ENCODE measurements at regions not wholly inside any gene's neighbourhood (a gene's known extent, or its start where the extent isn't known, plus 50 kb on each side); places are given as distances from the start of the nearest gene placed in this dataset.
"Not testable (repeated sequence)": the region's sequence is repeated elsewhere in the genome, so short reads cannot be mapped to it uniquely, and the experiment has no call there.

DNA sequence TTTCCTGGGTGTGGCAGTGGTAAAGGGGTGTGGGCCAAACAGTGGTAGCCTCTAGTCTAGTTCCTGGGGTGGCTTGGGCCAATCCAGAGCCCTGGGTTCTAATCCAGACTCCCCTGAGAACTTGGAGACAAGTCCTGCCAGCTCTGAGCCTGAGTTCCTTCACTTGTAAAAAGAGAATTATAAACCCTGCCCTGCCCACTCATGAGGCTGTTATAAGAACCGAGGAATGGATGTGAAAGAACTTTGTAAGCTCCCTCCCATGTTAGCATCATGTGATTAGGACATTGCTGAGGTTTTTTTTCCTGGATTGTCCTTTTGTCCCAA is 131.0 kb downstream of the RRAGC start:
- ATAC-seq (no peak), DNase-seq (no peak)
- H3K27me3 Mint-ChIP-seq: peaks cover 62 to 84% (median 70%) of the 10 kb centered on the region in 5 donors
- H3K9me3 Mint-ChIP-seq: peaks cover 0 to 5% (median 0%) of the 10 kb centered on the region in 11 donors
- H3K36me3 Mint-ChIP-seq: no peaks in the 10 kb centered on the region
- Histone ChIP-seq H3K27me3 (ENCODE audit: control insufficient read depth in 2 of 2, insufficient read depth in 2 of 2, low read length in 2 of 2) (peaks cover 0 to 7% of the 10 kb centered on the region in 2 donors), H3K9me3 (ENCODE audit: control insufficient read depth in 2 of 3, low read length in 3 of 3) (no peaks in the 10 kb centered on the region), H3K4me3 (ENCODE audit: low read length) (no peak overlapping the region), H3K4me1 (ENCODE audit: control insufficient read depth in 2 of 2, insufficient read depth in 2 of 2, low read length in 2 of 2) (no peaks in the 10 kb centered on the region), H3K27ac (ENCODE audit: low read depth, low read length) (no peak overlapping the region), H3K36me3 (ENCODE audit: control insufficient read depth in 2 of 3, insufficient read depth in 3 of 3, low read length in 3 of 3) (no peaks in the 10 kb centered on the region)
- intact Hi-C loops (cut with micrococcal nuclease): no loop called here
- no peak overlapping the region for H3K27ac Mint-ChIP-seq
- POLR2A ChIA-PET: no interaction called here
- peaks cover 0 to 4% (median 0%) of the 10 kb centered on the region in 7 donors for H3K4me1 Mint-ChIP-seq
- no peak overlapping the region for H3K4me3 Mint-ChIP-seq
- CTCF ChIA-PET: no interaction called here

DNA sequence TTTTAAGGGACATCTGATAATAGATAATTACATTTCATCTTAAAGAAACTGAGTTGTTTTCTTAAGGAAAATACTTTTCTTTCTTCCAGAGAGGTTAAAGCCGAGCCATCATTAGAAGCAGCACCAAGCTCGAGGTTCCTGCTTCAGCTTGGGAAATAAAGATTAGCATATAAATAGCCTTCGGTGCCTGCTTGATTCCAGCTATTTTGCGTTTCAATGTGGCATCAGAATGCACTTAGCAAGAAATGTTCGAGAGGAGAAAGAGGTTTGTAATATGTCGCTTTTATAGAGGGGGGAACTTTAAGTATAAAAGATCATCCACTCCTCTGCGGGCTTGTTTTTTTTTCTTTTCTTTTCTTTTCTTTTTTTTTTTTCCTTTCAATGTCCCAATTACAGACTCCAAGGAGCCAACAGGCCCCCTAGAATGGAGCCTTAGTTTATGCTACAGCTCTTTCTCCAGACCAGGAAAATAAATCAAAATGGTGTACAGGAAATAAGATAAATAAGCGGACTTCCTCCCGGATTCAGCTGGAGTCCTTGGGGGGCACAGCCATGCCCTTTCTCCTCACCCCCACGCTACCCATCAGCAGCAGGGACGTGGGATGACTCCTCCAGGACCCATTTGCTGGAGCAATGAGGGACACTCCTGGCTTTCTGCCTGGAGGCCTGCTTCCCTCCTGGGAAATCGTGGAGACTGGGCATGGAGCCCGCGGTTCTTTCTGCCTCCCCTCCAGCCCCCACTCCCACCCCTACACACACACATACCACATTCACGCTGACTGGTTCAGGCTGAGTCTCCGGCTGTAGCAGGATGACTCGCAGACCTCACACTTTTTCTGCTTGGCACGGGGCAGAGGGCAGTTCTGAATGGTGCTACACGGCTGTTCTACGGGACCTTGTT is 131.6 kb downstream of the RRAGC start:
- ATAC-seq (no peak), DNase-seq (no peak)
- H3K27ac ChIP-seq (ENCODE audit: low read depth, low read length): no peak overlapping the region
- Mint-ChIP-seq H3K4me3 (no peak overlapping the region), H3K4me1 (peaks cover 0 to 4% (median 0%) of the 10 kb centered on the region in 7 donors), H3K27ac (no peak overlapping the region), H3K36me3 (no peaks in the 10 kb centered on the region), H3K9me3 (peaks cover 0 to 5% (median 0%) of the 10 kb centered on the region in 11 donors), H3K27me3 (peaks cover 66 to 84% (median 72%) of the 10 kb centered on the region in 5 donors)
- H3K4me3 ChIP-seq (ENCODE audit: low read length): no peak overlapping the region
- ChIA-PET POLR2A (no interaction called here), CTCF (no interaction called here)
- H3K36me3 ChIP-seq (ENCODE audit: control insufficient read depth in 2 of 3, insufficient read depth in 3 of 3, low read length in 3 of 3): no peaks in the 10 kb centered on the region
- H3K4me1 ChIP-seq (ENCODE audit: control insufficient read depth in 2 of 2, insufficient read depth in 2 of 2, low read length in 2 of 2): no peaks in the 10 kb centered on the region
- intact Hi-C loops (cut with micrococcal nuclease): no loop called here
- peaks cover 0 to 7% of the 10 kb centered on the region in 2 donors for H3K27me3 ChIP-seq (ENCODE audit: control insufficient read depth in 2 of 2, insufficient read depth in 2 of 2, low read length in 2 of 2)
- no peaks in the 10 kb centered on the region for H3K9me3 ChIP-seq (ENCODE audit: control insufficient read depth in 2 of 3, low read length in 3 of 3)

DNA sequence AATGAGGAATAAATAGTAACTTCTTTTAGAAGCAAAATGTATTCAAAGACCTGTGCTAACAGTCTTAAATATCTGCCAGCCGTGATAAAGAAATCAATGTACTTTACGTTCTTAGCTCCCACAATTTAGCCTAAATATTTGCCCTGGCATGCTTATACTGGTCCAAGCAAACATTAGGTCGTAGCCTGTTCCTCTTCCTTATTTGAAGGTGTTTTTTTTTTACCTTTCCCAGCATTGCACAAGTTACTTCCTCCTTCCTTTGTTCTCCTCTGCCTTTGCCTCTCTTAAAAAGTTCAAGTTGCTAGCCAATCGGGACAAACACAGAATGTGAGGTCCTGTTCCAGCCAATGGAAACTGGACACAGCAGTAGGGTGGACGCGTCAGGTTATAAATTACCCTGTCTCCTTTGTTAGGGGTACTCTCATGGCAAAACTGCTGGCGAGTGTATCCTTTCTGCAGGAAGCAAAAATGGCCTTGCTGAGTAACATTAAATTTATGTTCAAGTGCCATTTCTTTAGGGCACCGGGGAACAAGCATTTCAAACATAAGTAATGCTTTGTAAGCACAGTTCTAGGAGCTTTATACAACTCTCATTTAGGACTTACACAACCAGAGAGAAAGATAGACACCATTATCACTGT is 134.1 kb downstream of the RRAGC start:
- H3K4me3 ChIP-seq (ENCODE audit: low read length): not testable (repeated sequence)

DNA sequence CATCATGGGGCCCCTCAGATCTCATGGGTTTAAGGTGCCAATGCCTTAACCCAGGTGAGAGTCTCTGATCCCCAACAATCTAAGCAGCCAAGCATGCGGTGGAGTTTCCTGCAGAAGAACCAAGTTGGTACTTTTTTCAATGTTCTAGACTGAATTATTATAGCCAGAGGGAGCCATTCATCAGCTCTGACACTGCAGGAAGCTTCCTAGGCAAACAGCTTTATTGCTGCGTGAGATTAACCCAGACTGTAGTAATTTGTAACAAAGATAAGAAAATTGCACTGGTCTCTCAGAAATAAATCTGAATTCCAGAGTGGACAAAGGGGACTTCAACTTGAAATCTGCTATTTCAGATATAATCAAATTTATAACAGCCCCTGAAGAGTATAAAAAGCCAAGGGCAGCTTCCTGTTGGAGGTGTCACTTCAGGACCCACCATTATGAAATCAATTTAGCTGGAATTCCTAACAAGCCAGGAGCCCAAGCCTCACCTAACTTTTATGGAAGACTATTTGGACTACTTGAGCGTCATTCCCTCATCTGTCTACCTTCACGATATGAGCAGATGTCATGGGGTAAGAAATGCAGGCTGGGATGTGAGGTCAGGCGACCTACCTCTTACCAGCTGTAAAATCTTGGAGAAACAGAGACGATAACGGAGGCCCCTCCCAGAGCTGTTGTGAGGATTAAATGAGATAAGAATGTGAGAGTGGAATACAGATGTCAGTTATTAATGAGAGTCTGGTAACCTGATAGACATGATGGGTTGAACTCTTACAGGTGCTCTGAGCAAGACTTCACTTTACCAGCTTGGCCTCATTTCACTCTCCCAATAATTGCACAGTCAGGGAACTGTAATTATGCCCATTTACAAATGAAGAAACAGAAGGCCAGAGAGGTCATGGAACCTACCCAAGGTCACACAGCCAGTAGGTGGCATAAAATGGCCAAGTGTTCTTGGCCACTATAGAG is 135.1 kb downstream of the RRAGC start:
- peaks cover 0 to 7% of the 10 kb centered on the region in 2 donors for H3K27me3 ChIP-seq (ENCODE audit: control insufficient read depth in 2 of 2, insufficient read depth in 2 of 2, low read length in 2 of 2)
- H3K36me3 Mint-ChIP-seq: no peaks in the 10 kb centered on the region
- no peaks in the 10 kb centered on the region for H3K36me3 ChIP-seq (ENCODE audit: control insufficient read depth in 2 of 3, insufficient read depth in 3 of 3, low read length in 3 of 3)
- H3K27me3 Mint-ChIP-seq: peaks cover 48 to 78% (median 65%) of the 10 kb centered on the region in 5 donors
- H3K4me3 Mint-ChIP-seq: no peak overlapping the region
- peaks cover 0 to 5% (median 0%) of the 10 kb centered on the region in 11 donors for H3K9me3 Mint-ChIP-seq
- H3K9me3 ChIP-seq (ENCODE audit: control insufficient read depth in 2 of 3, low read length in 3 of 3): no peaks in the 10 kb centered on the region
- no peak overlapping the region for H3K27ac Mint-ChIP-seq
- ChIA-PET CTCF (interaction anchor here (0.6 kb wide), 1 partner anchor 237 kb away, joined by 4 read pairs; no protein-coding TSS in a partner anchor), POLR2A (no interaction called here)
- no peak overlapping the region for H3K4me3 ChIP-seq (ENCODE audit: low read length)
- intact Hi-C loops (cut with micrococcal nuclease): no loop called here
- H3K4me1 Mint-ChIP-seq: peaks cover 0 to 4% (median 0%) of the 10 kb centered on the region in 7 donors
- H3K4me1 ChIP-seq (ENCODE audit: control insufficient read depth in 2 of 2, insufficient read depth in 2 of 2, low read length in 2 of 2): no peaks in the 10 kb centered on the region
- DNase-seq (no peak), ATAC-seq (no peak)
- H3K27ac ChIP-seq (ENCODE audit: low read depth, low read length): no peak overlapping the region

More for the DNA sequence above, 134.1 kb downstream of the RRAGC start:
- H3K36me3 Mint-ChIP-seq; POLR2A ChIA-PET; ATAC-seq; CTCF ChIA-PET; H3K27ac ChIP-seq (ENCODE audit: low read depth, low read length); H3K27ac Mint-ChIP-seq; DNase-seq; H3K4me3 Mint-ChIP-seq; H3K9me3 Mint-ChIP-seq; H3K27me3 ChIP-seq (ENCODE audit: control insufficient read depth in 2 of 2, insufficient read depth in 2 of 2, low read length in 2 of 2); H3K36me3 ChIP-seq (ENCODE audit: control insufficient read depth in 2 of 3, insufficient read depth in 3 of 3, low read length in 3 of 3); H3K9me3 ChIP-seq (ENCODE audit: control insufficient read depth in 2 of 3, low read length in 3 of 3); H3K4me1 Mint-ChIP-seq; intact Hi-C loops (cut with micrococcal nuclease); H3K4me1 ChIP-seq (ENCODE audit: control insufficient read depth in 2 of 2, insufficient read depth in 2 of 2, low read length in 2 of 2): not testable (repeated sequence)
- H3K27me3 Mint-ChIP-seq: peaks cover 53 to 82% (median 69%) of the 10 kb centered on the region in 5 donors

- ATAC-seq (no peak), DNase-seq (no peak)
- Histone ChIP-seq H3K4me3 (ENCODE audit: low read length) (no peak overlapping the region), H3K27ac (ENCODE audit: low read depth, low read length) (no peak overlapping the region), H3K9me3 (ENCODE audit: control insufficient read depth in 2 of 3, low read length in 3 of 3) (no peaks in the 10 kb centered on the region), H3K36me3 (ENCODE audit: control insufficient read depth in 2 of 3, insufficient read depth in 3 of 3, low read length in 3 of 3) (no peaks in the 10 kb centered on the region), H3K4me1 (ENCODE audit: control insufficient read depth in 2 of 2, insufficient read depth in 2 of 2, low read length in 2 of 2) (no peaks in the 10 kb centered on the region), H3K27me3 (ENCODE audit: control insufficient read depth in 2 of 2, insufficient read depth in 2 of 2, low read length in 2 of 2) (peaks cover 0 to 7% of the 10 kb centered on the region in 2 donors)
- ChIA-PET CTCF (no interaction called here), POLR2A (no interaction called here)
- no peaks in the 10 kb centered on the region for H3K4me1 Mint-ChIP-seq
- intact Hi-C loops (cut with micrococcal nuclease): no loop called here
- H3K9me3 Mint-ChIP-seq: peaks cover 0 to 6% (median 0%) of the 10 kb centered on the region in 11 donors
- H3K27me3 Mint-ChIP-seq: peaks cover 30 to 63% (median 48%) of the 10 kb centered on the region in 5 donors
- H3K27ac Mint-ChIP-seq: no peak overlapping the region
- H3K36me3 Mint-ChIP-seq: no peaks in the 10 kb centered on the region
- no peak overlapping the region for H3K4me3 Mint-ChIP-seq
Observed at GRCh38 chr1:38721816-38722215, 137.8 kb downstream of the RRAGC start.

DNA sequence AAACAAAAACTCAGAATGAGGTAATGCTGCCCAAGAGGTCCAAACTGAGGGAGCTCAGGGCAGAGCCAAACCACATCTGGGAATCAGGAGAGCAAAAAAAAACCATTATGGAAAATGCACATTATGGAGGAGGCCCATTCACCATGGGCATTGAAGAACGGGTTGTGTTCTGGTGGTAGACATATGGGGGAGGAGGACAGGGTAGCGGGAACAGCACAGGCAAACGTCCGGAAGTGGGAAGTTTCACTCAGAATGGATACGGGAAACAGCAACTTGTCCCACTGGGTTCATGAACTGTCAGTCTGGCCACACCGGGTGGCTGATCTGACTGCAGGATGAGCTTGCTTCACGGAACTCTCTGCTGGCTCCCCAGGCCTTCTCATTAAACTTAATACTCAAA is 139.7 kb downstream of the RRAGC start:
- no peaks in the 10 kb centered on the region for H3K36me3 Mint-ChIP-seq
- no peaks in the 10 kb centered on the region for H3K9me3 ChIP-seq (ENCODE audit: control insufficient read depth in 2 of 3, low read length in 3 of 3)
- DNase-seq (no peak), ATAC-seq (no peak)
- no peaks in the 10 kb centered on the region for H3K36me3 ChIP-seq (ENCODE audit: control insufficient read depth in 2 of 3, insufficient read depth in 3 of 3, low read length in 3 of 3)
- CTCF ChIA-PET: no interaction called here
- intact Hi-C loops (cut with micrococcal nuclease): no loop called here
- no peak overlapping the region for H3K27ac ChIP-seq (ENCODE audit: low read depth, low read length)
- no peaks in the 10 kb centered on the region for H3K4me1 Mint-ChIP-seq
- POLR2A ChIA-PET: no interaction called here
- no peaks in the 10 kb centered on the region for H3K4me1 ChIP-seq (ENCODE audit: control insufficient read depth in 2 of 2, insufficient read depth in 2 of 2, low read length in 2 of 2)
- H3K9me3 Mint-ChIP-seq: peaks cover 0 to 14% (median 0%) of the 10 kb centered on the region in 11 donors
- no peaks in the 10 kb centered on the region for H3K27me3 ChIP-seq (ENCODE audit: control insufficient read depth in 2 of 2, insufficient read depth in 2 of 2, low read length in 2 of 2)
- H3K4me3 ChIP-seq (ENCODE audit: low read length): no peak overlapping the region
- no peak overlapping the region for H3K27ac Mint-ChIP-seq
- peaks cover 16 to 47% (median 32%) of the 10 kb centered on the region in 5 donors for H3K27me3 Mint-ChIP-seq
- H3K4me3 Mint-ChIP-seq: no peak overlapping the region
